ENCODE measurements at regions not wholly inside any gene's neighbourhood (a gene's known extent, or its start where the extent isn't known, plus 50 kb on each side); places are given as distances from the start of the nearest gene placed in this dataset.

- TF ChIP-seq, protein P1, sequence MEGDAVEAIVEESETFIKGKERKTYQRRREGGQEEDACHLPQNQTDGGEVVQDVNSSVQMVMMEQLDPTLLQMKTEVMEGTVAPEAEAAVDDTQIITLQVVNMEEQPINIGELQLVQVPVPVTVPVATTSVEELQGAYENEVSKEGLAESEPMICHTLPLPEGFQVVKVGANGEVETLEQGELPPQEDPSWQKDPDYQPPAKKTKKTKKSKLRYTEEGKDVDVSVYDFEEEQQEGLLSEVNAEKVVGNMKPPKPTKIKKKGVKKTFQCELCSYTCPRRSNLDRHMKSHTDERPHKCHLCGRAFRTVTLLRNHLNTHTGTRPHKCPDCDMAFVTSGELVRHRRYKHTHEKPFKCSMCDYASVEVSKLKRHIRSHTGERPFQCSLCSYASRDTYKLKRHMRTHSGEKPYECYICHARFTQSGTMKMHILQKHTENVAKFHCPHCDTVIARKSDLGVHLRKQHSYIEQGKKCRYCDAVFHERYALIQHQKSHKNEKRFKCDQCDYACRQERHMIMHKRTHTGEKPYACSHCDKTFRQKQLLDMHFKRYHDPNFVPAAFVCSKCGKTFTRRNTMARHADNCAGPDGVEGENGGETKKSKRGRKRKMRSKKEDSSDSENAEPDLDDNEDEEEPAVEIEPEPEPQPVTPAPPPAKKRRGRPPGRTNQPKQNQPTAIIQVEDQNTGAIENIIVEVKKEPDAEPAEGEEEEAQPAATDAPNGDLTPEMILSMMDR (IDR thresholded peaks at IDR 0.05): no peak
- H3K4me1 ChIP-seq (ENCODE audit: control insufficient read depth in 1 of 2, low read depth in 2 of 2): no peaks in the 10 kb centered on the region
- DNase-seq (ENCODE audit: low spot score): no peak
- no peak overlapping the region for H3K27ac ChIP-seq
- no peak for ATAC-seq (ENCODE audit: insufficient number of reproducible peaks, low FRiP score, low read depth)
- no peaks in the 10 kb centered on the region for H3K36me3 ChIP-seq
- H3K9me3 ChIP-seq: peaks cover 18% of the 10 kb centered on the region
- no peaks in the 10 kb centered on the region for H3K27me3 ChIP-seq (replicated peaks; ENCODE audit: insufficient read depth)
- H3K4me3 ChIP-seq: no peak overlapping the region
Measured at GRCh38 chr2:184523732-184524131, 74.6 kb upstream of the ZNF804A start.

GRCh38 chr2:184524551-184525382, 73.6 kb upstream of the ZNF804A start:
- Histone ChIP-seq H3K4me1 (ENCODE audit: control insufficient read depth in 1 of 2, low read depth in 2 of 2) (no peaks in the 10 kb centered on the region), H3K27me3 (replicated peaks; ENCODE audit: insufficient read depth) (no peaks in the 10 kb centered on the region), H3K9me3 (peaks cover 23% of the 10 kb centered on the region), H3K4me3 (no peak overlapping the region), H3K36me3 (no peaks in the 10 kb centered on the region), H3K27ac (no peak overlapping the region)
- DNase-seq (ENCODE audit: low spot score) (no peak), ATAC-seq (ENCODE audit: insufficient number of reproducible peaks, low FRiP score, low read depth) (no peak)
- TF ChIP-seq, protein P1 (IDR thresholded peaks at IDR 0.05): no peak

DNA sequence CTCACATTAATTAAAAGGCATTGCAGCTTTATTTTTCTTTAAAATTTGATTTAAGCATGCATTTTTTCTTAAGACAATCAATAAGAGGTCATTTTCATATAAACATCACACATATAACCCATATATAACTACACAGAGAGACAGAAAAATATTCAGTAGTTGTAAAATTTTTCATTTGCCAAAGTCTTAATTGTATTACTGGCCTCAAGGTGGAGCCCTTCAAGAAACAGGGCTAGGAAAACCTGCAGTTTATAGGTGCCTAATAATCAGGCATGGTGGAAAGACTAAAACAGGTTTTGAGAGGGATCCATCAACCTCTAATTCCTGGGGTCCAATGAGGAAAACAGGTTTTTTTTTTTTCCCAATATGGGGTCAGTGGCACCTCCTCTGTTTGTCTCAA, 71.3 kb upstream of the ZNF804A start:
- no peak overlapping the region for H3K4me3 ChIP-seq
- no peaks in the 10 kb centered on the region for H3K36me3 ChIP-seq
- no peak overlapping the region for H3K27ac ChIP-seq
- ATAC-seq (ENCODE audit: insufficient number of reproducible peaks, low FRiP score, low read depth) (no peak), DNase-seq (ENCODE audit: low spot score) (no peak)
- H3K27me3 ChIP-seq (replicated peaks; ENCODE audit: insufficient read depth): no peaks in the 10 kb centered on the region
- no peaks in the 10 kb centered on the region for H3K4me1 ChIP-seq (ENCODE audit: control insufficient read depth in 1 of 2, low read depth in 2 of 2)
- peaks cover 23% of the 10 kb centered on the region for H3K9me3 ChIP-seq
- TF ChIP-seq, protein P1 (IDR thresholded peaks at IDR 0.05): no peak

- peaks cover 23% of the 10 kb centered on the region for H3K9me3 ChIP-seq
- H3K27ac ChIP-seq: no peak overlapping the region
- TF ChIP-seq, protein P1 (IDR thresholded peaks at IDR 0.05): no peak
- no peak overlapping the region for H3K4me3 ChIP-seq
- no peaks in the 10 kb centered on the region for H3K27me3 ChIP-seq (replicated peaks; ENCODE audit: insufficient read depth)
- no peaks in the 10 kb centered on the region for H3K36me3 ChIP-seq
- peaks cover 0 to 7% of the 10 kb centered on the region in 2 donors for H3K4me1 ChIP-seq (ENCODE audit: control insufficient read depth in 1 of 2, low read depth in 2 of 2)
- ATAC-seq (ENCODE audit: insufficient number of reproducible peaks, low FRiP score, low read depth) (no peak), DNase-seq (ENCODE audit: low spot score) (no peak)
Measured at GRCh38 chr2:184528119-184528518, 70.2 kb upstream of the ZNF804A start.

GRCh38 chr2:184530239-184530638, 68.1 kb upstream of the ZNF804A start:
- peaks cover 0 to 17% of the 10 kb centered on the region in 2 donors for H3K4me1 ChIP-seq (ENCODE audit: control insufficient read depth in 1 of 2, low read depth in 2 of 2)
- no peaks in the 10 kb centered on the region for H3K27me3 ChIP-seq (replicated peaks; ENCODE audit: insufficient read depth)
- H3K9me3 ChIP-seq: peaks cover 23% of the 10 kb centered on the region
- H3K4me3 ChIP-seq: no peak overlapping the region
- TF ChIP-seq, protein P1 (IDR thresholded peaks at IDR 0.05): no peak
- H3K36me3 ChIP-seq: no peaks in the 10 kb centered on the region
- ATAC-seq (ENCODE audit: insufficient number of reproducible peaks, low FRiP score, low read depth) (no peak), DNase-seq (ENCODE audit: low spot score) (no peak)
- no peak overlapping the region for H3K27ac ChIP-seq
